Liver (tissue), 8 donors: ENCODE measurements at regions not wholly inside any gene's neighbourhood (a gene's known extent, or its start where the extent isn't known, plus 50 kb on each side); places are given as distances from the start of the nearest gene placed in this dataset.
A peak's percentile ranks its signal among the peaks of the same experiment; 100 is the strongest.

Experiments used
- DNase-seq: peaks from one replicate; pipeline ENCODE4 v3.0.0-alpha.2; 2017; ENCODE audit warnings: low spot score
- H3K27ac ChIP-seq, 2 donors: one replicate each; pipeline ENCODE4 v1.7.0; 2013; ENCODE audit warnings: inconsistent platforms in 2 of 2, low read length in 2 of 2, control low read depth in 1 of 2, low read depth in 1 of 2, mild to moderate bottlenecking in 1 of 2
- H3K27me3 ChIP-seq, 4 donors: one replicate each; pipeline versions ENCODE4 v1.6.1 to v1.7.0; 2013; ENCODE audit warnings: low read length in 3 of 4, inconsistent platforms in 1 of 4, mild to moderate bottlenecking in 1 of 4, moderate library complexity in 1 of 4; ENCODE audit not compliant: control insufficient read depth in 4 of 4, insufficient read depth in 4 of 4
- H3K36me3 ChIP-seq, 4 donors: one replicate each; pipeline versions ENCODE4 v1.6.1 to v1.7.0; 2013; ENCODE audit warnings: low read length in 3 of 4, mild to moderate bottlenecking in 3 of 4, low read depth in 1 of 4, moderate library complexity in 1 of 4; ENCODE audit not compliant: control insufficient read depth in 4 of 4, insufficient read depth in 3 of 4
- H3K4me1 ChIP-seq, 4 donors: one replicate each; pipeline versions ENCODE4 v1.6.1 to v1.7.0; 2013; ENCODE audit warnings: low read length in 3 of 4, mild to moderate bottlenecking in 3 of 4, moderate library complexity in 1 of 4; ENCODE audit not compliant: control insufficient read depth in 4 of 4, insufficient read depth in 4 of 4
- H3K4me3 ChIP-seq, 3 donors: one replicate each; pipeline versions ENCODE4 v1.6.1 to v1.7.0; 2013; ENCODE audit warnings: low read length in 3 of 3, control low read depth in 1 of 3, low read depth in 1 of 3, mild to moderate bottlenecking in 1 of 3
- H3K9ac ChIP-seq, 2 donors: one replicate each; pipeline ENCODE4 v1.7.0; 2013; ENCODE audit warnings: low read length in 2 of 2, mild to moderate bottlenecking in 2 of 2, moderate library complexity in 2 of 2, control low read depth in 1 of 2, low read depth in 1 of 2
- H3K9me3 ChIP-seq, 4 donors: one replicate each; pipeline versions ENCODE4 v1.6.1 to v1.7.0; 2013; ENCODE audit warnings: low read length in 3 of 4; ENCODE audit not compliant: control insufficient read depth in 4 of 4
- GABPA ChIP-seq, 2 donors: IDR thresholded peaks in 1 of 2; conservative IDR thresholded peaks in 1 of 2; 2 replicates each; pipeline ENCODE4 v1.6.1; 2016; ENCODE audit warnings: antibody characterized with exemption in 2 of 2, mild to moderate bottlenecking in 1 of 2, moderate library complexity in 1 of 2
- HNF4A ChIP-seq, 2 donors: conservative IDR thresholded peaks; 2 replicates each; pipeline ENCODE4 v1.6.1; 2016; ENCODE audit warnings: antibody characterized with exemption in 2 of 2, mild to moderate bottlenecking in 2 of 2
- HNF4G ChIP-seq: IDR thresholded peaks from 2 replicates; pipeline ENCODE4 v1.6.1; 2016; ENCODE audit warnings: antibody characterized with exemption
- NR2F2 ChIP-seq: IDR thresholded peaks from 2 replicates; pipeline ENCODE4 v1.6.1; 2016; ENCODE audit warnings: antibody characterized with exemption
- RAD21 ChIP-seq, 2 donors: IDR thresholded peaks; 2 replicates each; pipeline ENCODE4 v1.6.1; 2016; ENCODE audit warnings: antibody characterized with exemption in 2 of 2, mild to moderate bottlenecking in 2 of 2
- ZBTB33 ChIP-seq: IDR thresholded peaks from 2 replicates; pipeline ENCODE4 v1.6.1; 2016; ENCODE audit warnings: antibody characterized with exemption
- WGBS: extraction: QIAGEN DNeasy Blood & Tissue Kit; methylation state at CpG from one replicate; pipeline ENCODE4 v1.1.7; 2013; 5-methylcytosine and 5-hydroxymethylcytosine counted together
- TF ChIP-seq, protein P1 (sequence below): IDR thresholded peaks from 2 replicates; pipeline ENCODE4 v1.6.1; 2016; ENCODE audit warnings: antibody characterized with exemption
- TF ChIP-seq, protein P2 (sequence below): fragments of 150-350 bp; IDR thresholded peaks from 2 replicates; pipeline ENCODE4 v1.5.1; 2017; ENCODE audit warnings: improper control_type of control experiment, low read depth, low read length; ENCODE audit not compliant: missing input control
- TF ChIP-seq, protein P3 (sequence below): IDR thresholded peaks from 2 replicates; pipeline ENCODE4 v1.6.1; 2016; ENCODE audit warnings: antibody characterized with exemption
- donor health status: healthy.
- donor health status: healthy.
- donor health status: healthy.
- donor health status: healthy.
- donor health status: healthy.

- Histone ChIP-seq H3K4me1 (no peaks in the 10 kb centered on the region), H3K27me3 (no peaks in the 10 kb centered on the region), H3K27ac (no peak overlapping the region), H3K9me3 (peaks cover 0 to 1% (median 0%) of the 10 kb centered on the region in 4 donors), H3K36me3 (no peaks in the 10 kb centered on the region), H3K4me3 (no peak overlapping the region), H3K9ac (no peak overlapping the region)
- WGBS = 94% methylated on average over 2 of the region's 2 CpGs
- DNase-seq = peak; percentile 6
- TF ChIP-seq HNF4G (no peak), ZBTB33 (no peak), RAD21 (IDR thresholded peaks at IDR 0.05) (no peak)
Observed at GRCh38 chr10:78310481-78311080, 276.9 kb downstream of the RPS24 start.

DNA sequence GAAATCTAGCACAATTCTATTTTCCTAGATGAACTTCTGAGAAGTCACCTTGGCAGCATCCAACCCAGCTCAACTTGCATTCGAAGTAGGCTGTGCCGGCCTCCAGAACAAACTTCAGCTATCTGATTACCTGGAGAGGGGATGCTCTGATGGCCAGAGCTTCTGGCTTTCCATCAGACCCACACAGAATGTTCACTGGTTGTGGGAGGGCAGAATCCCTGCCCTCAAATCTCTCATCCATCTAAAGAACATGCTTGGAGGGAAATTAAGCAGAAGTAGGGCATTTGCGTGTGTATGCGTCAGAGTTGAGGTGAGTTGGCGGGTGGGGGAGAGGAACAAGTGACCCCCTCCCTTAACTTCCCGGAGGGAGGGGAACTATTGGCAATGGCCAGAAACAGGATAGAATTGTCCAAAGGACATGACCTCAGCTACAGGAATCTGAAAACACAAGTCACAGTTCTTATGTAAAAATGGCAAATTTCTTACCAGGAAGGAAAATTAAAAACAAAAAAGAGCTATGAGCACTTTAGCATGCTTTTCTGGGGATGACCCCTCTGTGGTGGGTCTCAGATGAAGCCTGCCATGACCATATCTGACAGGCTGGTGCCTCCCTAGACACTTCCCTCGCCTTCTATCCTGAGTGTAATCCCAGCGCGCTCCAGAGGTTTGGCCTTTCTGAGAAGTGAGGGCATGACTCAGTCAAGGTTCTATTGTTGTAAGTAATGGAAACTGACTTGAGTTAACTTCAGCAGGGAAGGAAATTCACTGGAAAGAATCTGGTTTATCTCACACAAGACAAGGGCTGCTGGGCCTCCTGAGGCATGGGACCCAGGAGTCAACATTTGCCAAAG lies 278.8 kb downstream of the RPS24 start:
- Histone ChIP-seq H3K9me3 (peaks cover 0 to 1% (median 0%) of the 10 kb centered on the region in 4 donors), H3K4me3 (no peak overlapping the region), H3K27ac (no peak overlapping the region), H3K9ac (no peak overlapping the region), H3K4me1 (no peaks in the 10 kb centered on the region), H3K27me3 (no peaks in the 10 kb centered on the region), H3K36me3 (no peaks in the 10 kb centered on the region)
- peak; percentile 21 for DNase-seq
- TF ChIP-seq HNF4A (conservative IDR thresholded peaks at IDR 0.05) = no peak
- peak; percentile 46 for TF ChIP-seq NR2F2
- no peak for TF ChIP-seq GABPA (IDR thresholded peaks at IDR 0.05 in 1 of 2, conservative IDR thresholded peaks at IDR 0.05 in 1 of 2)
- WGBS = 89% methylated on average over 9 of the region's 9 CpGs

DNA sequence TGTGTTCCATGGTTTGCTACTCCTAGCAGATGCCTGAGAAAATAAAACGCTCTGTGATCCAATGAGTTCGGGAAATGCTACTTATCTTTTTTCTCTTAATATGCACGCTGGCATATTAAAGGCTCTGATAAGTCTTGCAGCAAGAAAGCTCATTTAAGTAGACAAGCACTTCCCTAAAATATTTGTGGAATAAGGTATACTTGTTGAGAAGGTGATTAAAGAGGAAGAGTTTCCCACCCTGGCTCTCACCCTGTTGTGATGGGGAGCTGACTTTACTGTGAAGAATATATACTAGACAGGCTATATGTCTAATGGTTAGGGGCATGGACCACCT lies 279.4 kb downstream of the RPS24 start:
- Histone ChIP-seq H3K27ac (no peak overlapping the region), H3K36me3 (no peaks in the 10 kb centered on the region), H3K27me3 (no peaks in the 10 kb centered on the region), H3K4me3 (no peak overlapping the region), H3K9ac (no peak overlapping the region), H3K9me3 (peaks cover 0 to 1% (median 0%) of the 10 kb centered on the region in 4 donors), H3K4me1 (no peaks in the 10 kb centered on the region)
- DNase-seq = no peak
- TF ChIP-seq, protein P1, sequence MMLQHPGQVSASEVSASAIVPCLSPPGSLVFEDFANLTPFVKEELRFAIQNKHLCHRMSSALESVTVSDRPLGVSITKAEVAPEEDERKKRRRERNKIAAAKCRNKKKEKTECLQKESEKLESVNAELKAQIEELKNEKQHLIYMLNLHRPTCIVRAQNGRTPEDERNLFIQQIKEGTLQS = no peak
- TF ChIP-seq, protein P2, sequence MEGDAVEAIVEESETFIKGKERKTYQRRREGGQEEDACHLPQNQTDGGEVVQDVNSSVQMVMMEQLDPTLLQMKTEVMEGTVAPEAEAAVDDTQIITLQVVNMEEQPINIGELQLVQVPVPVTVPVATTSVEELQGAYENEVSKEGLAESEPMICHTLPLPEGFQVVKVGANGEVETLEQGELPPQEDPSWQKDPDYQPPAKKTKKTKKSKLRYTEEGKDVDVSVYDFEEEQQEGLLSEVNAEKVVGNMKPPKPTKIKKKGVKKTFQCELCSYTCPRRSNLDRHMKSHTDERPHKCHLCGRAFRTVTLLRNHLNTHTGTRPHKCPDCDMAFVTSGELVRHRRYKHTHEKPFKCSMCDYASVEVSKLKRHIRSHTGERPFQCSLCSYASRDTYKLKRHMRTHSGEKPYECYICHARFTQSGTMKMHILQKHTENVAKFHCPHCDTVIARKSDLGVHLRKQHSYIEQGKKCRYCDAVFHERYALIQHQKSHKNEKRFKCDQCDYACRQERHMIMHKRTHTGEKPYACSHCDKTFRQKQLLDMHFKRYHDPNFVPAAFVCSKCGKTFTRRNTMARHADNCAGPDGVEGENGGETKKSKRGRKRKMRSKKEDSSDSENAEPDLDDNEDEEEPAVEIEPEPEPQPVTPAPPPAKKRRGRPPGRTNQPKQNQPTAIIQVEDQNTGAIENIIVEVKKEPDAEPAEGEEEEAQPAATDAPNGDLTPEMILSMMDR = no peak
- TF ChIP-seq GABPA (IDR thresholded peaks at IDR 0.05 in 1 of 2, conservative IDR thresholded peaks at IDR 0.05 in 1 of 2) = no peak
- TF ChIP-seq, protein P3, sequence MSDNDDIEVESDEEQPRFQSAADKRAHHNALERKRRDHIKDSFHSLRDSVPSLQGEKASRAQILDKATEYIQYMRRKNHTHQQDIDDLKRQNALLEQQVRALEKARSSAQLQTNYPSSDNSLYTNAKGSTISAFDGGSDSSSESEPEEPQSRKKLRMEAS = no peak
- 85% methylated on average over 3 of the region's 3 CpGs for WGBS
